ENCODE measurements at regions not wholly inside any gene's neighbourhood (a gene's known extent, or its start where the extent isn't known, plus 50 kb on each side); places are given as distances from the start of the nearest gene placed in this dataset.

DNA sequence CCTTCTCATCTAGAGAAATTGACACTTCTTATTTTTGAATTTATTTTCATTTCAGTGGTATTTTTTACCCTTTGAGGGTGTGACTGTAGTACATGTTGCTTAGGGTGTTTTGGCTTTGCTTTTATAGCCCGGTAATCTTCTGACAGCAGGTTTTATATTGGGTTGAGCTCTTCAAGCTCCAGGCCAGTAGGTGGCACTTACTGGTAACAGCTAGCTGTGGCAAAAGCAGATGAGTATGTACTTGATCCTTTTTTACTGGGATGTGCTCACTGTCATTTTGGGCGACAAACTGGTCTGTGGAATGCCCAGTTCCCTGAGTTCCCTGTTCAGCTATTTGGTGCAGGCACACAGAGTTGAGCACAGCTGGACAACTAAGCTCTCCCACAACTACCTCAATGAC lies 916.2 kb upstream of the B3GALT2 start:
- no peak for TF ChIP-seq POLR2AphosphoS5 (IDR thresholded peaks at IDR 0.05; ENCODE audit: low read depth)
- TF ChIP-seq, protein P1, sequence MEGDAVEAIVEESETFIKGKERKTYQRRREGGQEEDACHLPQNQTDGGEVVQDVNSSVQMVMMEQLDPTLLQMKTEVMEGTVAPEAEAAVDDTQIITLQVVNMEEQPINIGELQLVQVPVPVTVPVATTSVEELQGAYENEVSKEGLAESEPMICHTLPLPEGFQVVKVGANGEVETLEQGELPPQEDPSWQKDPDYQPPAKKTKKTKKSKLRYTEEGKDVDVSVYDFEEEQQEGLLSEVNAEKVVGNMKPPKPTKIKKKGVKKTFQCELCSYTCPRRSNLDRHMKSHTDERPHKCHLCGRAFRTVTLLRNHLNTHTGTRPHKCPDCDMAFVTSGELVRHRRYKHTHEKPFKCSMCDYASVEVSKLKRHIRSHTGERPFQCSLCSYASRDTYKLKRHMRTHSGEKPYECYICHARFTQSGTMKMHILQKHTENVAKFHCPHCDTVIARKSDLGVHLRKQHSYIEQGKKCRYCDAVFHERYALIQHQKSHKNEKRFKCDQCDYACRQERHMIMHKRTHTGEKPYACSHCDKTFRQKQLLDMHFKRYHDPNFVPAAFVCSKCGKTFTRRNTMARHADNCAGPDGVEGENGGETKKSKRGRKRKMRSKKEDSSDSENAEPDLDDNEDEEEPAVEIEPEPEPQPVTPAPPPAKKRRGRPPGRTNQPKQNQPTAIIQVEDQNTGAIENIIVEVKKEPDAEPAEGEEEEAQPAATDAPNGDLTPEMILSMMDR (IDR thresholded peaks at IDR 0.05; ENCODE audit: insufficient read depth, low read length): no peak

Data from HL-60 (cell line).